HG02852 (cell line): ENCODE measurements at regions not wholly inside any gene's neighbourhood (a gene's known extent, or its start where the extent isn't known, plus 50 kb on each side); places are given as distances from the start of the nearest gene placed in this dataset.
"Not testable (repeated sequence)": the region's sequence is repeated elsewhere in the genome, so short reads cannot be mapped to it uniquely, and the experiment has no call there.

ENCODE experiments used
- ATAC-seq: cut with Tn5 transposase; IDR thresholded peaks from one replicate; pipeline ENCODE4 v1.9.1; 2021; ENCODE audit warnings: mild to moderate bottlenecking, moderate library complexity; ENCODE audit not compliant: unreplicated experiment

DNA sequence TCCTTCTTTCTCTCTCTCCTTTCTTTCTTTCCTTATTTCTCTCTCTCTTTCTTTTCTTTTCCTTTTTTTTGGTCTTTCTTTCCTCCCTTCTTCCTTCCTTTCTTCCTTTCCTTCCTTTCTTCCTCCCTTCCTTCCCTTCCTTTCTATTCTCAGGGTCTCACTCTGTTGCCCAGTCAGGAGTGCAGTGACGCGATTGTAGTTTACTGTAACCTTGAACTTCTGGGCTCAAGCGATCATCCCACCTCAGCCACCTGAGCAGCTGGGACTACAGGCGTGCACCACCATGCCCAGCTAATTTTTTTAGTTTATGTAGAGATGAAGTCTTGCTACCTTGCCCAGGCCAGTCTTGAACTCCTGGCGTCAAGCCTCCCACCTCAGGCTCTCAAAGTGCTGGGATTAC, 83.8 kb upstream of the PPM1B start:
- no peak for ATAC-seq

GRCh38 chr2:44086629-44087028, 82.0 kb upstream of the PPM1B start:
- ATAC-seq, result no peak

- ATAC-seq, result peak; percentile 79
These were observed 81.5 kb upstream of the PPM1B start for GRCh38 chr2:44087036-44087713.

DNA sequence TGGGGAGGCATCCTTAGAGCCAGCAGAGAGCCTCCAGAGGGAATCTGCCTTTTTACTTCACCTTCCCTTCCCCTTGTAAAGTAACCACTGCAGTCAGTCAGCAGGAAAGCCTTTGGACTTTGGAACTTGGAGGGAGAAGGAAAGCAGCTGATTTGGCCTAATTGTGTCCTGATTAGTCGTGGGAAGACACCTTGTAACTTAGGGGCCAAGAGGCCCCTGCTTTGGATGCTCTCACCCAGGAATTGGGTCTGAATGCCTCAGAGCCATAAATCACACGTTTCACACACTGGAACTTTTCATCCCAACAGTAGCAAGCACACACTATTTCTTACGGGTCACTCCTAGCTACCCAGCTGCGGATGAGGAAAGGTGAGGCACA, 81.0 kb upstream of the PPM1B start:
- ATAC-seq, result no peak

GRCh38 chr2:44092519-44092918, 76.2 kb upstream of the PPM1B start:
- not testable (repeated sequence) for ATAC-seq

DNA sequence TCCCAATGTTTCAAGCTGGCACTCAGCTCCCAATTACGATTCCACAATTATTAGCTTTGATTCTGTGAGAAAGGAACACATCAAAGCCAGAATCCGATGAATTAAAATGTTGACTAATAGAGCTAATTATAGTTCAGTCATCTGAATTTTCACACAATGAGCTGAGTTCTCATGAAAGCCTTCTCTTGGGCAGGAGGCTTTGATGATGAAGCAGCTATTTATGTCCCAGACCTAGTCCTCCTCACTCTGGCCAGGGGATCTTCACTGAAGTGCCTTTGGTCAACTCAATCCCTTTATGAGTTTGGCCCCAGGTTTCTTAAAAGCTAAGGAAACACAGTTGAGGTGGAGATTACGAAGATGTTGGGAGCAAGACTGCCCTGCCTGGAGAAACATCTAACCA, 74.7 kb upstream of the PPM1B start:
- ATAC-seq, result no peak

GRCh38 chr2:44097322-44097907, 71.3 kb upstream of the PPM1B start:
- no peak for ATAC-seq

- no peak for ATAC-seq
These were observed 70.6 kb upstream of the PPM1B start for GRCh38 chr2:44098050-44098449.

GRCh38 chr2:44098891-44099290, 69.8 kb upstream of the PPM1B start:
- ATAC-seq, result no peak

DNA sequence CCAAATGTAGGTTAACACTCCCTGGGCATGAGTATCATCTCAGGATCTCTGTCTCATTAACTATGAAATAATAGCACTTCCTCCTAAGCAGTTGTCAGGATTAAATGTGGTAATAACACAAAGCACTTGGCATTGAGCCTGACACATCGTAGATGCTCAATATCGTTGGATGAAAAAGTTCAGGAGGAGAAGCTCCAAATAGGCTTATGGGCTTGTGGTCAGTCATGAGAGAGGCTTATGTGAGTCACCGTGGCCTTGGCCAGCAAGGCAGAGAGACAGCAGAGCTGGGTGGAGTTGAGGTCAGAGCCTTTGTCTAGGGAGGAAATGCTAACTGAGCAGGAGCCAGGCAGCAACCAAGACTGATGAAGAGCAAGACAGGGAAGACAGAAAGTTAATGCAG, 68.3 kb upstream of the PPM1B start:
- ATAC-seq, result no peak

DNA sequence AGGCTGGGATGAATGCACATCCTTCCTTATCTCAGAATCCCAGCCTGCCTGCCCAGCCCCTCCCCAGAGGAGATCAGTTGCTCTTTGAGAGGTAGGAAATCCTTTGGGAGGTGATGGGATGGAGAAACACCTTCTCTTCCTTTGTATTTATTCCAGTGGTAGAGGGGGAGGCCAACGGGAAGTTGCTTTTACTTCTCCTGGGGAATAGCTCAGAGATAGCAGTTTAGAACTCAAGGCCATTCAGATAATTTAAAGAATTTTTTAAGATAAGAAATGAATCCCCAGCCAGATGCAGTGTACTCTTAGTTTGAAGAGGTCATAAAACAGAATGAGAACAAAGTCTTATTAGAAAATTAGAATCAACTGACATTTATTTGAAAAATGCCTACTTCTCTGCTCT, 67.4 kb upstream of the PPM1B start:
- ATAC-seq, result no peak

DNA sequence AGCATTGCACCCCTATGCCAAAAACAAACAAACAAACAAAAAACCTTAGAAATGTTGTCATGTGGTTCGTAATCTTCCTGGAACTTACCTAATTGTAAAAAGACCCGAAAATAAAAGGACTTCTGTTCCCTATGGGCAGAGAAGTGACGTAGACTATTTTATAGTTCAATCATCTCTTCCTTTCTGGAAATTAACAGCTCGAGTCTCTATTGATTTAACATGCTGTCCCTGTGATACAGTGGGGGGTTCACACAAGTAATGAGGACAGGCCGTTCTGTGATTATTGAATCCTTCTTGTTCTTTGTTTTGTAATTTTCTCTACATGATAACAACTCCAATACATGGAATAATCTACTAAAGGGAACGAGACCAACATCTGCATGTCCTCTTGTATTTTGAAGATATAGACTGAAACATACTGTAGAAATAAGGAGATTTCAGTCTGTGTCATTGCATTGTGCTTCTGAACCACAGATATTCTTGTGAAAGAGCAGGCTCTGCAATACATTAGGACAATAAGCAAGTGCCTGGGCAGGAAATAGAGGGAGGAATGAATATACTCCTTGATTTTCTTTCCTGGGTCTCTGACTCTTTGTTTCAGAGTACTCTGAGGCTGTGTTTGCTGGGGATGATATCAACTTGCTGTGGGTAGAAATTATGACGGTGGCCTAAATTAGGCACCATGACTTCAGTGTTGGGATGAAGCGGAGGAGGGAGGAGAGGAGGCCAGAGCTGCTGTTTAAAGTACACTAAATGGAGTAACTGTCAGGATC, 65.7 kb upstream of the PPM1B start:
- ATAC-seq, result no peak

GRCh38 chr2:44103639-44104038, 65.0 kb upstream of the PPM1B start:
- no peak for ATAC-seq

- ATAC-seq, result no peak
These were observed 63.8 kb upstream of the PPM1B start for GRCh38 chr2:44104855-44105271.

GRCh38 chr2:44106509-44106908, 62.2 kb upstream of the PPM1B start:
- not testable (repeated sequence) for ATAC-seq

GRCh38 chr2:44107086-44107740, 61.5 kb upstream of the PPM1B start:
- ATAC-seq, result no peak

GRCh38 chr2:44107974-44108373, 60.7 kb upstream of the PPM1B start:
- no peak for ATAC-seq

DNA sequence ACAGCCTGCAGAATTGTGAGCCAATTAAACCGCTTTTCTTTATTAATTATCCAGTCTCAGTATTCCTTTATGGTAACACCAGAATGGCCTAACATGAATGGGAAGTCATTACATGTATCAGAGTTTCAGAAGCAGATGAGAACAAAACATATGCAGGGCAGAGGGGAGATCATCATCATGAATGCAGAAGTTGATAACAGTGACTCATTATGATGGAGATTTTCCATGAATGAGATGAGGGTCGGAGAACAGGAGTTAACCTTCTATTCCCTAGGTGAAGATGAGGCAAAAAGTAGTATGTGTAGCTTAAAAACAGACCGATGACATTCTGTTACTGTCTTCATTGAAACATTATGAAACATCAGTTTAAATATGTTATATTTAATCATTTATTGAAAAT, 59.5 kb upstream of the PPM1B start:
- ATAC-seq, result no peak

- ATAC-seq, result no peak
These were observed 58.2 kb upstream of the PPM1B start for GRCh38 chr2:44110444-44110843.

DNA sequence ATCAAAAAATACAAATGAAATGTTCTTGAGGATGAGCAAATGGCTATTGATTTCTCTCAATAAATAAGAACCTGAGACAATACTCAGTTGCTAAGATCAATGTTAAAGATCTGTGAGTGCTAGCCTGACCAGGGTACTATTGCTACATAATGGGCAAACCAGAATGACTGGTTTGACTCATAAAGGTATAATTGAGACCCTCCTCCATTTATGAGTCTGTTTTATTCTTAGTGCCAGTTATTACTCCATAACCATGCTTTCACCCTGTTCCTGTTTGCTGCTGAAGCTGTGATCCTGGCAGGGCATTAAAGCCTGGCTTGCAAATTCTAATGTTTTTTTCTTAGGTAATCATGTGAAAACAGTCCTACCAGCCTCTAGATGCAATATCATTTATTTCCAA, 56.6 kb upstream of the PPM1B start:
- ATAC-seq, result no peak

- no peak for ATAC-seq
These were observed 52.4 kb upstream of the PPM1B start for GRCh38 chr2:44116319-44116718.

DNA sequence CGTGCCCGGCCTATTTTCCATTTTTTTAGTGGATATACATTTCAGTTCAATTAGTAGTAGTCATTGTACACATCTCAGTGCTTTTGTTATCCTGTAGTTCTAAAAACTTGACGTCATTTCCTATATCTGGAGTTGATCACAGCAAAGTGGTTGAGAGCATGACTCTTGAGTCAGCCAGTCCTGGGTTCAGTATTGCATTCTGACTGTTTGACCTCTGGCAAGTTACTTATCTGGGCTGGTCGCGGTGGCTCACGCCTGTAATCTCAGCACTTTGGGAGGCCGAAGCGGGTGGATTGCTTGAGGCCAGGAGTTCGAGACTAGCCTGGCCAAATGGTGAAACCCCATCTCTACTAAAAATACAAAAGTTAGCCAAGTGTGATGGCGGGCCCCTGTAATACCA, 50.4 kb upstream of the PPM1B start:
- ATAC-seq, result no peak
